H9 (cell line): ENCODE measurements at regions not wholly inside any gene's neighbourhood (a gene's known extent, or its start where the extent isn't known, plus 50 kb on each side); places are given as distances from the start of the nearest gene placed in this dataset.

Experiments used
- DNase-seq: peaks from one replicate; pipeline ENCODE4 v3.0.0-alpha.2; 2017
- H2AFZ ChIP-seq: one replicate; pipeline ENCODE4 v1.6.1; 2013; ENCODE audit warnings: mild to moderate bottlenecking, low read length, control low read depth, moderate library complexity
- H2AK5ac ChIP-seq: 2 replicates; pipeline ENCODE4 v1.6.1; 2013; ENCODE audit warnings: low read length, control low read depth, mixed read lengths; ENCODE audit not compliant: insufficient read length
- H2BK120ac ChIP-seq: one replicate; pipeline ENCODE4 v1.6.1; 2013; ENCODE audit warnings: low read depth, mild to moderate bottlenecking, low read length, control low read depth, inconsistent platforms; ENCODE audit not compliant: poor library complexity, severe bottlenecking
- H2BK12ac ChIP-seq: 2 replicates; pipeline ENCODE4 v1.6.1; 2013; ENCODE audit warnings: low read length, control low read depth, mixed read lengths, low read depth; ENCODE audit not compliant: insufficient read length
- H2BK15ac ChIP-seq: 2 replicates; pipeline ENCODE4 v1.6.1; 2013; ENCODE audit warnings: low read depth, low read length, control low read depth
- H2BK20ac ChIP-seq: one replicate; pipeline ENCODE4 v1.6.1; 2013; ENCODE audit warnings: low read depth, mild to moderate bottlenecking, low read length, control low read depth, inconsistent platforms; ENCODE audit not compliant: poor library complexity, severe bottlenecking
- H2BK5ac ChIP-seq: 2 replicates; pipeline ENCODE4 v1.6.1; 2013; ENCODE audit warnings: low read length, control low read depth, mixed read lengths; ENCODE audit not compliant: insufficient read length
- H3K14ac ChIP-seq: 2 replicates; pipeline ENCODE4 v1.6.1; 2013; ENCODE audit warnings: low read length, control low read depth; ENCODE audit not compliant: insufficient read depth
- H3K18ac ChIP-seq: 2 replicates; pipeline ENCODE4 v1.6.1; 2013; ENCODE audit warnings: low read depth, mild to moderate bottlenecking, mixed read lengths, low read length, control low read depth; ENCODE audit not compliant: insufficient read length
- H3K23ac ChIP-seq: 2 replicates; pipeline ENCODE4 v1.6.1; 2013; ENCODE audit warnings: low read length, control low read depth, mixed read lengths, low read depth; ENCODE audit not compliant: insufficient read length
- H3K23me2 ChIP-seq: 2 replicates; pipeline ENCODE4 v1.6.1; 2013; ENCODE audit warnings: low read depth, mild to moderate bottlenecking, mixed read lengths, low read length, control low read depth; ENCODE audit not compliant: insufficient read length, poor library complexity, severe bottlenecking
- H3K27ac ChIP-seq: 2 replicates; pipeline ENCODE4 v1.5.1; 2013; ENCODE audit warnings: low read length, control low read depth, mixed read lengths, low read depth; ENCODE audit not compliant: insufficient read length
- H3K27me3 ChIP-seq: 2 replicates; pipeline ENCODE4 v1.6.1; 2013; ENCODE audit warnings: low read length, control low read depth, inconsistent platforms; ENCODE audit not compliant: insufficient read depth
- H3K4ac ChIP-seq: 2 replicates; pipeline ENCODE4 v1.6.1; 2013; ENCODE audit warnings: low read depth, mild to moderate bottlenecking, control low read depth, inconsistent platforms, low read length, moderate library complexity
- H3K4me1 ChIP-seq: 2 replicates; pipeline ENCODE4 v1.6.1; 2013; ENCODE audit warnings: low read length, control low read depth, inconsistent platforms; ENCODE audit not compliant: insufficient read depth
- H3K4me2 ChIP-seq: 2 replicates; pipeline ENCODE4 v1.6.1; 2013; ENCODE audit warnings: low read length, control low read depth, mixed read lengths; ENCODE audit not compliant: insufficient read length, insufficient read depth
- H3K56ac ChIP-seq: 2 replicates; pipeline ENCODE4 v1.6.1; 2013; ENCODE audit warnings: low read depth, mild to moderate bottlenecking, mixed read lengths, low read length, control low read depth; ENCODE audit not compliant: insufficient read length
- H3K79me1 ChIP-seq: 2 replicates; pipeline ENCODE4 v1.6.1; 2013; ENCODE audit warnings: low read depth, mild to moderate bottlenecking, moderate library complexity, low read length, control low read depth, inconsistent platforms; ENCODE audit not compliant: insufficient read depth, poor library complexity, severe bottlenecking
- H3K79me2 ChIP-seq: 2 replicates; pipeline ENCODE4 v1.6.1; 2013; ENCODE audit warnings: low read length, control low read depth, inconsistent platforms; ENCODE audit not compliant: insufficient read depth
- H3K9ac ChIP-seq: 2 replicates; pipeline ENCODE4 v1.6.1; 2013; ENCODE audit warnings: low read length, control low read depth, mixed read lengths; ENCODE audit not compliant: insufficient read length; ENCODE audit errors: extremely low read depth
- H3K9me3 ChIP-seq: one replicate; pipeline ENCODE4 v1.6.1; 2013; ENCODE audit warnings: low read depth, low read length, inconsistent platforms; ENCODE audit not compliant: control insufficient read depth
- H3T11ph ChIP-seq: one replicate; pipeline ENCODE4 v1.6.1; 2013; ENCODE audit warnings: mild to moderate bottlenecking, low read length, control low read depth, inconsistent platforms
- H4K20me1 ChIP-seq: one replicate; pipeline ENCODE4 v1.6.1; 2013; ENCODE audit not compliant: control insufficient read depth, insufficient read length, insufficient read depth
- H4K5ac ChIP-seq: 2 replicates; pipeline ENCODE4 v1.6.1; 2013; ENCODE audit warnings: low read depth, mild to moderate bottlenecking, mixed read lengths, low read length, control low read depth; ENCODE audit not compliant: insufficient read length
- H4K8ac ChIP-seq: replicated peaks from 2 replicates; pipeline ENCODE4 v1.6.1; 2013; ENCODE audit warnings: low read length, control low read depth, mixed read lengths, low read depth; ENCODE audit not compliant: insufficient read length
- H4K91ac ChIP-seq: 2 replicates; pipeline ENCODE4 v1.6.1; 2013; ENCODE audit warnings: low read depth, mild to moderate bottlenecking, moderate library complexity, mixed read lengths, low read length, control low read depth; ENCODE audit not compliant: insufficient read length
- H3K27ac Mint-ChIP-seq, 3 experiments: 2 replicates in 2 of 3; 3 replicates in 1 of 3; pipeline ENCODE4 v1.8.0; 2020 to 2021; ENCODE audit warnings: mixed read lengths in 3 of 3, mild to moderate bottlenecking in 1 of 3, moderate library complexity in 1 of 3
- H3K27me3 Mint-ChIP-seq: 2 replicates; pipeline ENCODE4 v1.8.0; 2021; ENCODE audit warnings: low read depth, mild to moderate bottlenecking, moderate library complexity, mixed read lengths
- H3K36me3 Mint-ChIP-seq, 3 experiments: 2 replicates in 2 of 3; 3 replicates in 1 of 3; pipeline ENCODE4 v1.8.0; 2020 to 2021; ENCODE audit warnings: low read depth in 3 of 3, mixed read lengths in 3 of 3; ENCODE audit not compliant: insufficient read depth in 1 of 3
- H3K4me1 Mint-ChIP-seq, 2 experiments: 2 replicates each; pipeline ENCODE4 v1.8.0; 2020; ENCODE audit warnings: mixed read lengths in 2 of 2
- H3K4me3 Mint-ChIP-seq, 2 experiments: 2 replicates in 1 of 2; 3 replicates in 1 of 2; pipeline ENCODE4 v1.8.0; 2020 to 2021; ENCODE audit warnings: mild to moderate bottlenecking in 2 of 2, mixed read lengths in 2 of 2, moderate library complexity in 1 of 2
- H3K9me3 Mint-ChIP-seq, 2 experiments: 2 replicates in 1 of 2; 3 replicates in 1 of 2; pipeline ENCODE4 v1.8.0; 2020; ENCODE audit warnings: mild to moderate bottlenecking in 2 of 2, mixed read lengths in 2 of 2, moderate library complexity in 1 of 2
- CTCF ChIP-seq: fragments of 200-600 bp; sonication (generic); conservative IDR thresholded peaks from 3 replicates; pipeline ENCODE4 v1.8.0; 2021; ENCODE audit warnings: antibody characterized with exemption, mild to moderate bottlenecking
- WGBS: extraction: QIAGEN DNeasy Blood & Tissue Kit; methylation state at CpG from one replicate; pipeline ENCODE4 v1.1.7; 2013; ENCODE audit warnings: missing lambda C conversion rate, low lambda C conversion rate, mixed read lengths; ENCODE audit not compliant: insufficient read length; ENCODE audit errors: extremely low coverage; 5-methylcytosine and 5-hydroxymethylcytosine counted together

- no CpG with 5 or more reads among the region's 14 CpGs for WGBS
- Histone ChIP-seq H4K91ac (no peak overlapping the region), H4K20me1 (no peaks in the 10 kb centered on the region)
Measured at GRCh38 chr6:28810659-28811053, 113.1 kb downstream of the TRIM27 start.

More at GRCh38 chr6:28810659-28811053, 113.1 kb downstream of the TRIM27 start:
- no peak overlapping the region for H2BK20ac ChIP-seq
- no peak overlapping the region for H2BK15ac ChIP-seq
- H3K4me1 ChIP-seq, result peaks cover 9% of the 10 kb centered on the region
- no peak overlapping the region for H3K27ac ChIP-seq
- TF ChIP-seq CTCF, result no peak
- Mint-ChIP-seq H3K27me3 (peaks cover 97% of the 10 kb centered on the region), H3K27ac (no peak overlapping the region), H3K36me3 (peaks cover 0 to 2% (median 0%) of the 10 kb centered on the region in 3 experiments; a peak in 1 of 7 replicates), H3K9me3 (peaks cover 3 to 14% of the 10 kb centered on the region in 2 experiments; a peak in 1 of 5 replicates), H3K4me1 (peaks cover 37 to 57% of the 10 kb centered on the region in 2 experiments), H3K4me3 (peak overlapping the region; percentile 76 to 85)
- no peaks in the 10 kb centered on the region for H3K9me3 ChIP-seq
- no peak overlapping the region for H2AK5ac ChIP-seq
- H3K18ac ChIP-seq, result no peak overlapping the region
- no peak overlapping the region for H3K56ac ChIP-seq
- peaks cover 72% of the 10 kb centered on the region for H3K27me3 ChIP-seq
- H3K9ac ChIP-seq, result no peak overlapping the region
- no peak overlapping the region for H2BK5ac ChIP-seq
- no peak overlapping the region for H3K23ac ChIP-seq
- H4K8ac ChIP-seq, result no peak overlapping the region
- H2BK120ac ChIP-seq, result no peak overlapping the region
- H3K14ac ChIP-seq, result no peak overlapping the region
- H3K4me2 ChIP-seq, result peak overlapping the region; percentile 70
- no peak overlapping the region for H2AFZ ChIP-seq
- no peak overlapping the region for H4K5ac ChIP-seq
- no peaks in the 10 kb centered on the region for H3K79me1 ChIP-seq
- H2BK12ac ChIP-seq, result no peak overlapping the region
- H3K79me2 ChIP-seq, result no peaks in the 10 kb centered on the region
- DNase-seq, result no peak
- peaks cover 22% of the 10 kb centered on the region for H3K23me2 ChIP-seq
- no peak overlapping the region for H3T11ph ChIP-seq
- no peak overlapping the region for H3K4ac ChIP-seq
